Erythroblast (primary cell): ENCODE measurements at regions not wholly inside any gene's neighbourhood (a gene's known extent, or its start where the extent isn't known, plus 50 kb on each side); places are given as distances from the start of the nearest gene placed in this dataset.

ENCODE experiments used
- GATA1 ChIP-seq: IDR thresholded peaks from 2 replicates; pipeline ENCODE4 v1.6.1; 2011; ENCODE audit warnings: low read depth, mild to moderate bottlenecking, control low read depth, low read length, moderate library complexity
- POLR2A ChIP-seq: IDR thresholded peaks from 2 replicates; pipeline ENCODE4 v1.6.1; 2011; ENCODE audit warnings: mild to moderate bottlenecking, low read length

GRCh38 chr9:118631956-118632355 lies 737.3 kb downstream of the BRINP1 start:
- TF ChIP-seq POLR2A (no peak), GATA1 (no peak)
